HG02840 (cell line): ENCODE measurements at regions not wholly inside any gene's neighbourhood (a gene's known extent, or its start where the extent isn't known, plus 50 kb on each side); places are given as distances from the start of the nearest gene placed in this dataset.
"Not testable (repeated sequence)": the region's sequence is repeated elsewhere in the genome, so short reads cannot be mapped to it uniquely, and the experiment has no call there.

Experiments
- ATAC-seq: cut with Tn5 transposase; IDR thresholded peaks from one replicate; pipeline ENCODE4 v1.9.1; 2021; ENCODE audit warnings: mild to moderate bottlenecking, moderate library complexity, moderate number of reproducible peaks; ENCODE audit not compliant: unreplicated experiment, low FRiP score

GRCh38 chr10:64846700-64847099, 1325.5 kb downstream of the REEP3 start:
- ATAC-seq: no peak

GRCh38 chr10:64855941-64856340, 1334.7 kb downstream of the REEP3 start:
- no peak for ATAC-seq

GRCh38 chr10:64859911-64860310, 1338.7 kb downstream of the REEP3 start:
- no peak for ATAC-seq

- ATAC-seq: no peak
These were observed 1342.6 kb downstream of the REEP3 start for GRCh38 chr10:64863836-64864235.

GRCh38 chr10:64867501-64867962, 1346.3 kb downstream of the REEP3 start:
- no peak for ATAC-seq

- no peak for ATAC-seq
These were observed 1351.9 kb downstream of the REEP3 start for GRCh38 chr10:64873088-64873487.

- no peak for ATAC-seq
These were observed 1352.8 kb downstream of the REEP3 start for GRCh38 chr10:64873959-64874358.

- no peak for ATAC-seq
These were observed 1359.3 kb downstream of the REEP3 start for GRCh38 chr10:64880546-64880945.

GRCh38 chr10:64881257-64881656, 1360.1 kb downstream of the REEP3 start:
- ATAC-seq: no peak

- no peak for ATAC-seq
These were observed 1375.4 kb downstream of the REEP3 start for GRCh38 chr10:64896582-64896981.

GRCh38 chr10:64906311-64906710, 1385.1 kb downstream of the REEP3 start:
- ATAC-seq: not testable (repeated sequence)

- not testable (repeated sequence) for ATAC-seq
These were observed 1403.1 kb downstream of the REEP3 start for GRCh38 chr10:64924306-64924705.

- ATAC-seq: no peak
These were observed 1430.8 kb downstream of the REEP3 start for GRCh38 chr10:64952042-64952441.

- no peak for ATAC-seq
These were observed 1435.2 kb downstream of the REEP3 start for GRCh38 chr10:64956441-64956840.

- ATAC-seq: no peak
These were observed 1437.9 kb downstream of the REEP3 start for GRCh38 chr10:64959116-64959515.

GRCh38 chr10:64959883-64960282, 1438.7 kb downstream of the REEP3 start:
- no peak for ATAC-seq

- ATAC-seq: no peak
These were observed 1452.2 kb downstream of the REEP3 start for GRCh38 chr10:64973391-64973790.

- ATAC-seq: no peak
These were observed 1454.9 kb downstream of the REEP3 start for GRCh38 chr10:64976150-64976549.

- ATAC-seq: no peak
These were observed 1456.7 kb downstream of the REEP3 start for GRCh38 chr10:64977915-64978314.

- ATAC-seq: no peak
These were observed 1475.7 kb downstream of the REEP3 start for GRCh38 chr10:64996886-64997285.

- no peak for ATAC-seq
These were observed 1489.6 kb downstream of the REEP3 start for GRCh38 chr10:65010845-65011244.

GRCh38 chr10:65017523-65017922, 1496.3 kb downstream of the REEP3 start:
- no peak for ATAC-seq

GRCh38 chr10:65024886-65025285, 1503.7 kb downstream of the REEP3 start:
- ATAC-seq: no peak
